Epidermal melanocyte (primary cell): ENCODE measurements at regions not wholly inside any gene's neighbourhood (a gene's known extent, or its start where the extent isn't known, plus 50 kb on each side); places are given as distances from the start of the nearest gene placed in this dataset.

Experiments used
- DNase-seq: peaks from one replicate; pipeline ENCODE4 v3.0.0; 2011; ENCODE audit warnings: low spot score; ENCODE audit not compliant: insufficient read length

DNA sequence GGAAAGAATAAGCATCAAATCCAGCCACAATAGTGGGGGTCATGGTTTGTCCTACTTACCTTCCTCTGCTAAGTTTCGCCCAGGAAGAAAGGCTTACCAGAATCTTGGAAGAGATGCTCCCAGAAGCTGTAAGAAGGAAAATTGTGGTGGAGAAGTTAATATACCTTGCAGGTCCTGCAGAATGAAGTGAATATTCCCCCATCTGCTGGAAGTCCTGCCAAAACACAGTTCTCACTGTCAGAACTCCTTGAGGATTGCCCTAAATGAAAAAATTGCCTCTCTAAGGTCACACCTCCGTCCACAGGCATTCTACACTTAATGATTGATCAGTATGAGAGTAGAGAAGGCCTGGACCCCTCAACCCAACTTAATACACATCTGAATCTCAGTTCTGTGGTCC, 78.4 kb upstream of the RGS21 start:
- no peak for DNase-seq

DNA sequence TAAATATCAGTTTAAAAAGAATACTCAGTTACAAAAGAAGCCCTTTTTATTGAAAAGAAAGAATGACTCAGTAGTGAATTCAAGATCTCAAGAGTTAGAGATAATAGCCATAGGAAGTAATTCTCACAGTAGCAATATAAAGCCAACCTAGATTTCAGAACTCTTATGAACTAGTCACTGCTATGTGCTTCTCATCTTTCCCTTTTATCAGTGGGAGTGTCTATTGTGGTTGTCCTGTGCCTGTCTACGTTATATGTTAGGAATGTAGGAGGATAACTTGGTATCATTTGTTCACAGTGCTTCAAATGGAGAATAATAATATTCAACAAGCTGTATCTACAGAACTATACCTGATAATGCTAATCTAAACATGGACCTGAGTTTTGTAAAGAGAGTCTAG, 73.1 kb upstream of the RGS21 start:
- DNase-seq = no peak

DNA sequence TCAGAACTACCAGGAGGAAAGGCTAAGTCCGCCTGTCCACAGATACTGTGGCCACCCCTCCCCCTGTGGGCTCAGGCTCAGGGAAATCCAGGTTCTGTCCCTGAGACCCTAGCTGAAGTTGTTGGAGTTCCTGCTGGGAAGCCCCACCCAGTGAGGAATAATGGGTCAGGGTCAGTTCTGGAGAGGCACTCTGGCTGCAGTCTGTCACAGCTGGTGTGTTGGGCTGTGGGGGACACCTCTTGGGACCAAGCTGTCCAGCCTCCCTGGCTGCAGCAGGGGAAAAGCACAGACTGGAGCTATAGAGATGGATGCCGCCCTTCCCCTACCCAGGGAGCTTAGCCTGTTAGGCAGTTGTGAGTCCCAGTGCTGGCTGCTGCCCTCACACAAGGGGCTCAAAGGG, 65.1 kb upstream of the RGS21 start:
- DNase-seq = no peak

DNA sequence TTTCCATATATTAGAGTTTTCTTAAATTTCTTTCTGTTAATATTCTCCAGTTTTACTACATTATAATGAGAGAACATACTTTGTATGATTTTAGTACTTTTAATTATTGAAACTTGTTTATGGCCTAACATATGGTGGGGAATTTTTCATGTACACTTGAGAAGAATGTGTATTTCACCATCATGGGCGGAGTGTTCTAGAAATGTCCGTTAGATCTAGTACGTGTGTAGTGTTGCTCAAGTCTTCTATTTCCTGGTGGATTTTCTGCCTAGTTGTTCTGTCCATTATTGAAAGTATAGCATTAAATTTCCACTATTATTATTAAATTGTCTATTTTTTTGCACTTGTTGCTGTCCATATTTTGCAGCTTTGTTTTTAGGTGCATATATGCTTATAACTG, 64.0 kb upstream of the RGS21 start:
- no peak for DNase-seq

DNA sequence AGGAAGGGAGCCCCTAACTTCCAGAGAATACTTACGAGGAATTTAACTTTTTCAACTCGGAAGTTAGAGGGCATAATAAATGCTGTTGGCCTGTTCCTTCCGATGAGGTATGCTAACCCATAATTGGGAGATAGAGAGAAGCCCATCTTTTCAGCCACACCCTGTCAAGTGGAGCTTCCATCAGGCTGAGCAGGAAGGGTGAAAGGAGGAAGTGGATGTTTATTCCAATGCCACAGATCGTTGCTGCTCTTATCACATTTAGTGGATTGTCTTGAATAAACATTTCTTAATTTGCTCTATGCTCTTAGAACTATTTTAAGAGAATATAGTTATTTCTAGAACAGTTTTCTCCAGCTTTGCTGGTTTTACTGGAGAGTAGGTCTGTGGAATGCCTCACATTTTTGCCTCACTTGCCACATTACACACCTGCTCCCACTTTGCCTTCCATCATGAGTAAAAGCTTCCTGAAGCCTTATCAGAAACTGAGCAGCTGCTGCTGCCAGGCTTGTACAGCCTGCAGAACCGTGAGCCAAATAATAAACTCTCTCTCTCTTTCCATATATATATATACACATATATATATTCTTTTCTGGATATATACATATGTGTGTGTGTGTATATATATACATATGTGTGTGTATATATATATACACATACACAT, 60.0 kb upstream of the RGS21 start:
- no peak for DNase-seq

DNA sequence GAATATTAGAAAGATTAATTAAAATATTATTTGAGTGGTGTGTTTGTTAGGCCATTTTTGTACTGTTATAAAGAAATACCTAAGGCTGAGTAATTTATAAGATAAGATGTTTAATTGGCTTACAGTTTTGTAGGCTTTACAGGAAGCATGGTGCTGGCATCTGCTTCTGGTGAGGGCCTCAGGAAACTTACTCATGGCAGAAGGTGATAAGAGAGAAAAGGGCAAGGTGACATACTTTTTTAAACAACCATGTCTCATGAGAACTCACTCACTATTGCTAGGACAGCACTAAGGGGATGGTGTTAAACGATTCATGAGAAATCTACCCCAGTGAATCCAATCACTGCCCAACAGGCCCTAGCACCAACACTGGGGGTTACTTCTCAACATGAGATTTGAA, 56.7 kb upstream of the RGS21 start:
- DNase-seq = no peak

DNA sequence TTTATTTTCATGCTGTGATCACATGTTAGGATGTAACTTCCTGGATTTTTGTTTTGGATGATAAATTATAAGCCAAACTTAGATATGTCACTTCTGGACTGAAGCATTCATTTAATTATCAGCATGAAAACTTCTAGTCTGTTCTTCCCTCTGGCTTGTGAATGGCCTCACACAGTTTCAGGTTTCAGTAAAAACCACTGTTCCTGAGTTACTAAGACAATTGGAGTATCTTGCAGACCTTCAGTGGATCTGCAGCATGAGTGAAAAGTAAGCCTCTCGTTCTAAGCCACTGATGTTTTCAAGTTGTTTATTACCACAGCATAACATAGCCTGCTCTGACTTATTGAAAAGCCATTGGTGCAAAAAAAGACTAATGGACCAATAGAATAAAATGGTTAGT, 55.3 kb upstream of the RGS21 start:
- no peak for DNase-seq

DNA sequence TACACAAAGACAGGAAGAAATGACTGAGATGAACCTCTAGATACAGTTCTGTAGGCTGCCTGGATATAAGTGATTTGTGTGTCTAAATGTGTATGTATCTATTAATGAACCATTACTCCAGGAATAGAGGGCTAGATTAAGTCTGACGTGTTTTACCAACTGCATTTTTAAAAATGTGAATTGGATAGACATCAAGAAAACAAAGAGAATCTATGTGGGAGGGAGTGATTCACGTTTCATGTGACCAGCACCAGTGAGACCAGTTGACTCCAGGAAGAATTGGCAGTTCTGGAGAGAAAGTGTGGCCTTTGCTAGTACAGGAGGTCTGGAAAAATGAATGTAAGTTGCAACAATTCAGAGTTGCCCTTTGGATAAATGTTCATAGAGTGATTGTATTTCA, 53.4 kb upstream of the RGS21 start:
- peak; percentile 21 for DNase-seq

DNA sequence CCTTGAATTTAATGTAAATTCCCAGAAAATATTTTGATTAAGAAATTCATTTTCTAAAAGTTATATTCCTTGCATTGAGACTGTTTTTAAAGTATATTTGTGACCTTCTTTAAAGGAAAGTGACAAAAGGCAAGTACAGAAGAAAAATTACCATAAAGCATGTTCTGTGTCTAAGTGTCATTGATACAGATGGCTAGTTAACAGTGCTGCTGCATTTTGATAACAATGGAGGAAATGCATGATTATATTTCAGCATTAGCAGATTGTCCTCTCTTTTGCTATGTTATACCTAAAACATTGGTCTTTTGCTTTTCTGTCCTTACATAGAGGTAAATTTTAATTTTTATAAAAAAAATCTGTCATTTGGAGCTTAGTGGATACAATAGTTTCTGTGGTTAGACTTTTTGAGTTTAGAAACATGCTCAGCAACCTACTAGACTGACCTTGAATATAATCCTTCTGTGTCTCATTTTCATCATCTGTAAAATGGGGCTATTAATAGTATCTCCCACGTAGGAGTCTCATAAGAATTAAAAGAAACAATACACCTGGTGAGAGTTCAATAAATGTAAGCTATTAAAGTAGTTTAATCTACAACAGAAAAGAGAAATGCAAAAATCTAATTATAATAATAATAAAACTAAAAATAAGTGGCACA, 51.1 kb upstream of the RGS21 start:
- no peak for DNase-seq

DNA sequence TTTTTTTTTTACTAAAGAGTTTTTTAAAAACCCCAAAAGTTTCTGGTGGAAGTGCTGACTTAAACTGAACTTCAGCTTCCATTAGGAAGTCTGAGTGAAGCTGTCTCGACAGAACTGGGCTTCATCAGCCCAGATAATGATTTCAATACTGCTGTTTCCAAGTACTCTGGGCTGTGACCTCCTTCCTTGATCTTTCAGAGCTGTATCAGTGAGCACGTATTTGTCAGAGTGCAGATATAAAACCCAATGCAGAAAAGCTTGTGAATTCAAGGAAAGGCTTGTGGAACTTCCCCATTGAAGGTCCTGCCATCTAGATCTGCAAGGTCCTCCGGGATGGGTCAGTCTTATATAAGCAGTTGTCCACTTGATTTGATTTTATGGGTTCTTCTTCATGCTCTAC, 50.1 kb upstream of the RGS21 start:
- DNase-seq = no peak
